Stimulated activated CD4-positive, alpha-beta T cell treated with anti-CD3 and anti-CD28 coated beads, Interleukin-2, amount 100 ng/mL, for 48 hours (primary cell): ENCODE measurements at regions not wholly inside any gene's neighbourhood (a gene's known extent, or its start where the extent isn't known, plus 50 kb on each side); places are given as distances from the start of the nearest gene placed in this dataset.
A peak's percentile ranks its signal among the peaks of the same experiment; 100 is the strongest.

ENCODE experiments used
- DNase-seq, 2 donors: peaks; one replicate each; pipeline ENCODE4 v3.0.0-alpha.2; 2020

- DNase-seq = peak; percentile 44 to 56
These were observed 333.9 kb downstream of the UQCRFS1 start for GRCh38 chr19:28878862-28879566.

GRCh38 chr19:28876609-28877123 lies 336.3 kb downstream of the UQCRFS1 start:
- DNase-seq = no peak

GRCh38 chr19:28874742-28875141 lies 338.2 kb downstream of the UQCRFS1 start:
- no peak for DNase-seq

GRCh38 chr19:28873301-28873700 lies 339.6 kb downstream of the UQCRFS1 start:
- DNase-seq = no peak

GRCh38 chr19:28871099-28871725 lies 341.7 kb downstream of the UQCRFS1 start:
- no peak for DNase-seq

- DNase-seq = no peak
These were observed 343.5 kb downstream of the UQCRFS1 start for GRCh38 chr19:28869459-28869858.

- no peak for DNase-seq
These were observed 344.1 kb downstream of the UQCRFS1 start for GRCh38 chr19:28868836-28869235.

GRCh38 chr19:28867978-28868377 lies 345.0 kb downstream of the UQCRFS1 start:
- no peak for DNase-seq

GRCh38 chr19:28864577-28865042 lies 348.3 kb downstream of the UQCRFS1 start:
- no peak for DNase-seq

GRCh38 chr19:28864024-28864503 lies 348.9 kb downstream of the UQCRFS1 start:
- no peak for DNase-seq

GRCh38 chr19:28862238-28862637 lies 350.7 kb downstream of the UQCRFS1 start:
- DNase-seq = no peak

- DNase-seq = no peak
These were observed 353.1 kb downstream of the UQCRFS1 start for GRCh38 chr19:28859811-28860210.

GRCh38 chr19:28858933-28859332 lies 354.0 kb downstream of the UQCRFS1 start:
- DNase-seq = no peak

GRCh38 chr19:28857967-28858366 lies 355.0 kb downstream of the UQCRFS1 start:
- no peak for DNase-seq

- DNase-seq = no peak
These were observed 357.7 kb downstream of the UQCRFS1 start for GRCh38 chr19:28855216-28855615.

GRCh38 chr19:28847468-28847867 lies 365.5 kb downstream of the UQCRFS1 start:
- no peak for DNase-seq

- DNase-seq = no peak
These were observed 366.7 kb downstream of the UQCRFS1 start for GRCh38 chr19:28846094-28846812.

GRCh38 chr19:28843761-28844492 lies 369.0 kb downstream of the UQCRFS1 start:
- no peak for DNase-seq

- no peak for DNase-seq
These were observed 371.4 kb downstream of the UQCRFS1 start for GRCh38 chr19:28841531-28841930.

GRCh38 chr19:28840891-28841290 lies 372.1 kb downstream of the UQCRFS1 start:
- no peak for DNase-seq

GRCh38 chr19:28839455-28839854 lies 373.5 kb downstream of the UQCRFS1 start:
- no peak for DNase-seq

- no peak for DNase-seq
These were observed 374.0 kb downstream of the UQCRFS1 start for GRCh38 chr19:28838909-28839308.

GRCh38 chr19:28836421-28836820 lies 376.5 kb downstream of the UQCRFS1 start:
- DNase-seq = no peak
